Small intestine (tissue), 7 donors: ENCODE measurements at regions not wholly inside any gene's neighbourhood (a gene's known extent, or its start where the extent isn't known, plus 50 kb on each side); places are given as distances from the start of the nearest gene placed in this dataset.

ENCODE experiments used
- DNase-seq, 2 donors: peaks; one replicate each; pipeline versions ENCODE4 v3.0.0 to v3.0.0-alpha.2; 2013
- FAIRE-seq: peaks from 2 replicates; lab custom pipeline; 2012; peaks lifted over from hg19 to GRCh38; lab: Jason Lieb, UNC
- H3K27ac ChIP-seq, 3 donors: one replicate each; pipeline ENCODE4 v1.5.1; 2013; ENCODE audit warnings: low read length in 2 of 3, mild to moderate bottlenecking in 2 of 3, control low read depth in 1 of 3, inconsistent platforms in 1 of 3, low read depth in 1 of 3, moderate library complexity in 1 of 3
- H3K27me3 ChIP-seq, 3 donors: one replicate each; pipeline ENCODE4 v1.6.1; 2013; ENCODE audit warnings: low read length in 3 of 3, inconsistent platforms in 1 of 3; ENCODE audit not compliant: control insufficient read depth in 3 of 3, insufficient read depth in 3 of 3
- H3K36me3 ChIP-seq, 3 donors: one replicate each; pipeline ENCODE4 v1.6.1; 2013; ENCODE audit warnings: low read length in 3 of 3, inconsistent platforms in 1 of 3, low read depth in 1 of 3, mild to moderate bottlenecking in 1 of 3, moderate library complexity in 1 of 3; ENCODE audit not compliant: control insufficient read depth in 3 of 3, insufficient read depth in 2 of 3
- H3K4me1 ChIP-seq, 3 donors: one replicate each; pipeline ENCODE4 v1.6.1; 2013; ENCODE audit warnings: low read length in 2 of 3, inconsistent platforms in 1 of 3, low read depth in 1 of 3, mild to moderate bottlenecking in 1 of 3, moderate library complexity in 1 of 3; ENCODE audit not compliant: control insufficient read depth in 3 of 3, insufficient read depth in 2 of 3
- H3K4me3 ChIP-seq, 3 donors: one replicate each; pipeline ENCODE4 v1.5.1; 2013; ENCODE audit warnings: low read length in 3 of 3, control low read depth in 1 of 3, inconsistent platforms in 1 of 3, low read depth in 1 of 3, mild to moderate bottlenecking in 1 of 3, moderate library complexity in 1 of 3
- H3K9me3 ChIP-seq, 2 donors: one replicate each; pipeline ENCODE4 v1.6.1; 2013; ENCODE audit warnings: low read depth in 1 of 2, low read length in 1 of 2; ENCODE audit not compliant: control insufficient read depth in 2 of 2, insufficient read depth in 1 of 2
- WGBS, 3 donors: extraction: QIAGEN DNeasy Blood & Tissue Kit; methylation state at CpG; one replicate each; pipeline ENCODE4 v1.1.7; 2013; 5-methylcytosine and 5-hydroxymethylcytosine counted together
- donor health status: healthy with polysubstance abuse.
- donor health status: control.
- donor health status: control.
- donor health status: Bipolar disorder and iron deficiency.
- donor health status: healthy.

- no peaks in the 10 kb centered on the region for H3K27me3 ChIP-seq
- 74 to 86% (median 79%) methylated on average over 5 of the region's 5 CpGs for WGBS, 3 donors
- FAIRE-seq (no peak), DNase-seq (no peak)
- H3K27ac ChIP-seq = no peak overlapping the region
- no peaks in the 10 kb centered on the region for H3K9me3 ChIP-seq
- H3K4me1 ChIP-seq = no peaks in the 10 kb centered on the region
- H3K36me3 ChIP-seq = no peaks in the 10 kb centered on the region
- no peak overlapping the region for H3K4me3 ChIP-seq
Observed at GRCh38 chr9:29928072-29928471, 2354.8 kb upstream of the C9orf72 start.

DNA sequence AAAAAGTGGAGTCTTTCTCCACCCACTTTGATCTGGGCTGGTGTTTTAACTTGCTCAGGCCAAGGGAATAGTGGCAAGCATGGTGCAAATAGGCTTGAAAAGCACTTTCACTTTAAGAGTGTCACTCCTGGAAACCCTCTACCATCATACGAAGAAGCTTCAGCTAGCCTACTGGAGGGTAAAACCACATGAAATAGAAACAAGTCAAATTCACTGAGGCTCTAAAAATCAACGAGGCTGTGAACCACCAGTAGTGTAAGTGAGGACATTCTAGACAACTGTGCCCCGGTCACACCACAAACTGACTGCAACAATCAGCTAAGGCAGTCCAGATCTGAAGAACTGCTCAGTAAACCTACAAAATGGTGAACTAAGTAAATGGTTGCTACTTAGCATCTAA, 2366.3 kb upstream of the C9orf72 start:
- no peaks in the 10 kb centered on the region for H3K36me3 ChIP-seq
- FAIRE-seq (no peak), DNase-seq (no peak)
- H3K9me3 ChIP-seq = no peaks in the 10 kb centered on the region
- no peaks in the 10 kb centered on the region for H3K4me1 ChIP-seq
- no peaks in the 10 kb centered on the region for H3K27me3 ChIP-seq
- no peak overlapping the region for H3K27ac ChIP-seq
- no peak overlapping the region for H3K4me3 ChIP-seq
- WGBS, 3 donors = 73 to 83% (median 77%) methylated on average over 3 of the region's 3 CpGs

DNA sequence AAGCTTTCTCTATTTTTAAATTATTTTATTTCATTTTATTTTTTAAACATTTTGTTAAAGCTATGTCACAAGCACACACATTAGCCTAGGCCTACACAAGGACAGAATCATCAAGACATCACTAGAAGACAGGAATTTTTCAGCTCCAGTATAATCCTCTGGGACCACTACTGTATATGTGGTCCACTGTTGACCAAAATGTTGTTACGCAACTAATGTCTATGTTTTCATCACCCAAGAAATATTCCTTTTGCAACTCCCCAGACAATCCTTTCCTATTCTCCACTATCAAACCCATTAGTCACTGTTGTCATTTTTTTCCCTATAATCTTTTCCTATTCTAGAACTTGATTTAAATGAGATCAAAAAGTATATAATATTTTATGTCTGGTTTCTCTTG, 2371.7 kb upstream of the C9orf72 start:
- no peaks in the 10 kb centered on the region for H3K36me3 ChIP-seq
- FAIRE-seq (no peak), DNase-seq (no peak)
- no peaks in the 10 kb centered on the region for H3K9me3 ChIP-seq
- 94 to 98% (median 94%) methylated on average over 1 of the region's 1 CpG for WGBS, 3 donors
- no peak overlapping the region for H3K4me3 ChIP-seq
- H3K27me3 ChIP-seq = no peaks in the 10 kb centered on the region
- H3K27ac ChIP-seq = no peak overlapping the region
- no peaks in the 10 kb centered on the region for H3K4me1 ChIP-seq

- FAIRE-seq = no peak
- no peaks in the 10 kb centered on the region for H3K27me3 ChIP-seq
- DNase-seq = no peak
- no peaks in the 10 kb centered on the region for H3K36me3 ChIP-seq
- H3K4me1 ChIP-seq = no peaks in the 10 kb centered on the region
- no peak overlapping the region for H3K27ac ChIP-seq
- 52 to 59% (median 55%) methylated on average over 2 of the region's 2 CpGs for WGBS, 3 donors
- H3K9me3 ChIP-seq = no peaks in the 10 kb centered on the region
- no peak overlapping the region for H3K4me3 ChIP-seq
Observed at GRCh38 chr9:29958469-29958868, 2385.2 kb upstream of the C9orf72 start.

GRCh38 chr9:29965834-29966233, 2392.6 kb upstream of the C9orf72 start:
- H3K36me3 ChIP-seq = no peaks in the 10 kb centered on the region
- H3K27ac ChIP-seq = no peak overlapping the region
- FAIRE-seq (no peak), DNase-seq (no peak)
- no peaks in the 10 kb centered on the region for H3K9me3 ChIP-seq
- WGBS, 3 donors = 54 to 65% (median 63%) methylated on average over 6 of the region's 6 CpGs
- H3K4me3 ChIP-seq = no peak overlapping the region
- H3K4me1 ChIP-seq = no peaks in the 10 kb centered on the region
- no peaks in the 10 kb centered on the region for H3K27me3 ChIP-seq

DNA sequence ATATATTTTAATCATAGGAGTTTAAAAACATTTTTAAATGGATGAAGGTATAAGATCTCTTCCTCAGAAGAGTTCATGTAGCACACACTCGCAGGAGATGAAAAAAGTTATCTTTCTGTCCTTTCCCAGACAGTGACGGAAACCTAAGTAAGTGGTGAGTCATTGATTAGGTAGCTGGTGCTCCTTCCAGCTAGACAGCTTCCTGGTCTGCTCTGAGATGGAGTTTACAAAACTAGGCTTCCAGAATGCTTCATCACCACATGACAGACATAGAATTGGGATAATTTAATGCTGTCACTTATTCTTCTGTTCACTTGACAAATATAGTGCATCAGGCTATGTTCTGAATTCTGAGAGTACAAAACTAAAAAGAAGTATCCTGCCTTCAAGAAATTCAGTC, 2393.0 kb upstream of the C9orf72 start:
- H3K9me3 ChIP-seq = no peaks in the 10 kb centered on the region
- H3K4me1 ChIP-seq = no peaks in the 10 kb centered on the region
- no peak overlapping the region for H3K27ac ChIP-seq
- no peak overlapping the region for H3K4me3 ChIP-seq
- H3K36me3 ChIP-seq = no peaks in the 10 kb centered on the region
- 47 to 57% (median 53%) methylated on average over 2 of the region's 2 CpGs for WGBS, 3 donors
- FAIRE-seq (no peak), DNase-seq (no peak)
- H3K27me3 ChIP-seq = no peaks in the 10 kb centered on the region

DNA sequence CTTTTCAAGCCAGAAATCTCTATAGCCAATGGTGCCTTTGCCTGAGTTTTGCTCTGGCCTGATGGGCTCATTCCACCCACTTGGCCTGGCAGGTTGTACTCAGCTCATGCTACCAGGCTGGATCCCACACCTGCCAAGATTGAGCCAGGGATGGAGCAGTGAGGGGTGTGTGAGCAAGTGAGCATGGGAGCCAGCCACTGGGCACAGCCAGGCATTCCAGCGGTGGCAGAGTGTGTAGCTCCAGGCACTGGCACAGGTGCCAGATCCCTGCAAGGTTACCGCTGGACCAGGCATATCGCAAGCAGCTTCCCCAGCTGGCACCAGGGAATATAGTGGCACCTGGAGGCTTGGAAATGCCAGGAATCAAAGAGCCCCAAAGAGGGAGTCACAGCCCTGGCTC, 2395.6 kb upstream of the C9orf72 start:
- H3K36me3 ChIP-seq = no peaks in the 10 kb centered on the region
- no peaks in the 10 kb centered on the region for H3K9me3 ChIP-seq
- no peak for FAIRE-seq
- H3K4me1 ChIP-seq = no peaks in the 10 kb centered on the region
- H3K4me3 ChIP-seq = no peak overlapping the region
- H3K27me3 ChIP-seq = no peaks in the 10 kb centered on the region
- no peak for DNase-seq
- no peak overlapping the region for H3K27ac ChIP-seq
- WGBS, 3 donors = 90 to 96% (median 92%) methylated on average over 3 of the region's 3 CpGs

DNA sequence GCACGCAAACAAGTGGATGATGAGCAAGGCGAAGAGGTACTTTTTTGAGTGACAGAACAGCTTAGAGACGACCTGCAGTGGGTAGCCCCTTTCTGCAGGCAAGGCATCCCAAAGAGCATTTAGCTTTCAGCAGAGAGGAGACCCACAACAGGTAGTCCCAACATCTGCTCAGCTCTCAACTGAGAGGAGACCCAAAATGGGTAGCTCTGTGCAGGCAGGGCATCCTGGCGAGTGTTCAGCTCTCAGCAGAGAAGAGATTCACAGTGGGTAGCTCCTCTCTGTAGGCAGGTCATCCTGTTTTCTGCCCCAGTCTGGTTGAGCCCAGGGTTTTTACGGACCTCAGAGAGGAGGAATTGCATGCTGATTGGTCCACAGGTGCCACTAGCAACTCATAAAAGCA, 2396.1 kb upstream of the C9orf72 start:
- H3K4me3 ChIP-seq = no peak overlapping the region
- H3K27me3 ChIP-seq = no peaks in the 10 kb centered on the region
- no peaks in the 10 kb centered on the region for H3K9me3 ChIP-seq
- 81 to 85% (median 81%) methylated on average over 5 of the region's 5 CpGs for WGBS, 3 donors
- DNase-seq (no peak), FAIRE-seq (no peak)
- no peaks in the 10 kb centered on the region for H3K4me1 ChIP-seq
- no peaks in the 10 kb centered on the region for H3K36me3 ChIP-seq
- H3K27ac ChIP-seq = no peak overlapping the region

GRCh38 chr9:29969856-29970647, 2396.8 kb upstream of the C9orf72 start:
- Histone ChIP-seq H3K36me3 (no peaks in the 10 kb centered on the region), H3K27me3 (no peaks in the 10 kb centered on the region), H3K4me3 (no peak overlapping the region), H3K27ac (no peak overlapping the region), H3K4me1 (no peaks in the 10 kb centered on the region), H3K9me3 (no peaks in the 10 kb centered on the region)
- WGBS, 3 donors = 76 to 95% (median 85%) methylated on average over 11 to 15 of the region's 15 CpGs
- DNase-seq (no peak), FAIRE-seq (no peak)
